ENCODE measurements at regions not wholly inside any gene's neighbourhood (a gene's known extent, or its start where the extent isn't known, plus 50 kb on each side); places are given as distances from the start of the nearest gene placed in this dataset.
A peak's percentile ranks its signal among the peaks of the same experiment; 100 is the strongest.

- no peak overlapping the region for H3K4me3 ChIP-seq (ENCODE audit: low read depth, low read length)
- TF ChIP-seq CTCF (IDR thresholded peaks at IDR 0.05; ENCODE audit: insufficient read depth, low read depth, low read length, missing control alignments) = no peak
- no peak for DNase-seq (ENCODE audit: low read depth)
These were observed 141.8 kb upstream of the CHST15 start for GRCh38 chr10:124235232-124235631.

- H3K4me3 ChIP-seq (ENCODE audit: low read depth, low read length) = no peak overlapping the region
- no peak for TF ChIP-seq CTCF (IDR thresholded peaks at IDR 0.05; ENCODE audit: insufficient read depth, low read depth, low read length, missing control alignments)
- DNase-seq (ENCODE audit: low read depth) = no peak
These were observed 140.2 kb upstream of the CHST15 start for GRCh38 chr10:124233546-124234138.

GRCh38 chr10:124232686-124233545 is 139.5 kb upstream of the CHST15 start:
- DNase-seq (ENCODE audit: low read depth) = no peak
- no peak overlapping the region for H3K4me3 ChIP-seq (ENCODE audit: low read depth, low read length)
- TF ChIP-seq CTCF (IDR thresholded peaks at IDR 0.05; ENCODE audit: insufficient read depth, low read depth, low read length, missing control alignments) = no peak

GRCh38 chr10:124231168-124232155 is 138.1 kb upstream of the CHST15 start:
- peak; percentile 73 for DNase-seq (ENCODE audit: low read depth)
- TF ChIP-seq CTCF (IDR thresholded peaks at IDR 0.05; ENCODE audit: insufficient read depth, low read depth, low read length, missing control alignments) = no peak
- H3K4me3 ChIP-seq (ENCODE audit: low read depth, low read length) = no peak overlapping the region

GRCh38 chr10:124230635-124231167 is 137.3 kb upstream of the CHST15 start:
- H3K4me3 ChIP-seq (ENCODE audit: low read depth, low read length) = no peak overlapping the region
- no peak for DNase-seq (ENCODE audit: low read depth)
- no peak for TF ChIP-seq CTCF (IDR thresholded peaks at IDR 0.05; ENCODE audit: insufficient read depth, low read depth, low read length, missing control alignments)

GRCh38 chr10:124229989-124230634 is 136.7 kb upstream of the CHST15 start:
- DNase-seq (ENCODE audit: low read depth) = no peak
- H3K4me3 ChIP-seq (ENCODE audit: low read depth, low read length) = no peak overlapping the region
- TF ChIP-seq CTCF (IDR thresholded peaks at IDR 0.05; ENCODE audit: insufficient read depth, low read depth, low read length, missing control alignments) = no peak

All from GM12865 (cell line).